ENCODE measurements at regions not wholly inside any gene's neighbourhood (a gene's known extent, or its start where the extent isn't known, plus 50 kb on each side); places are given as distances from the start of the nearest gene placed in this dataset.

GRCh38 chr21:27426196-27426595, 459.3 kb upstream of the ADAMTS5 start:
- Histone ChIP-seq H3K4me3 (ENCODE audit: low read depth in 2 of 2, low read length in 2 of 2) (no peak overlapping the region), H3K27ac (ENCODE audit: low read length) (no peak overlapping the region), H3K4me1 (ENCODE audit: control insufficient read depth, insufficient read depth, low read length) (no peaks in the 10 kb centered on the region), H3K9me3 (ENCODE audit: control insufficient read depth, insufficient read depth, low read depth, low read length) (no peaks in the 10 kb centered on the region), H3K36me3 (ENCODE audit: control insufficient read depth, insufficient read depth, low read length) (no peaks in the 10 kb centered on the region), H3K27me3 (ENCODE audit: control insufficient read depth, insufficient read depth, low read length) (no peaks in the 10 kb centered on the region)
- intact Hi-C loops (cut with micrococcal nuclease; ENCODE audit: unreplicated experiment): no loop called here
- no TSS peak for BruUV-seq (replicated peaks)
- in situ Hi-C loops (cut with HindIII; ENCODE audit: low pct_unique_long_range_greater_than_20kb, low sequenced_read_pairs): no loop called here
- ChIA-PET CTCF (no interaction called here), POLR2A (no interaction called here)
- no peak for TF ChIP-seq REST (IDR thresholded peaks at IDR 0.05; ENCODE audit: insufficient read depth in 1 of 2, low read depth in 2 of 2, low read length in 1 of 2)
- no peak for TF ChIP-seq POLR2AphosphoS5 (IDR thresholded peaks at IDR 0.05; ENCODE audit: low read depth, low read length)
- no peak for TF ChIP-seq CTCF (IDR thresholded peaks at IDR 0.05)
- no peak for TF ChIP-seq SIN3A (IDR thresholded peaks at IDR 0.05; ENCODE audit: borderline replicate concordance, insufficient read depth, low read depth, low read length)
- no peak for TF ChIP-seq TCF7L2 (IDR thresholded peaks at IDR 0.05; ENCODE audit: low read depth, low read length)
- DNase-seq (ENCODE audit: low read depth, low spot score) (no peak), ATAC-seq (no peak)

GRCh38 chr21:27425574-27425973, 458.7 kb upstream of the ADAMTS5 start:
- TF ChIP-seq TCF7L2 (IDR thresholded peaks at IDR 0.05; ENCODE audit: low read depth, low read length): no peak
- TF ChIP-seq REST (IDR thresholded peaks at IDR 0.05; ENCODE audit: insufficient read depth in 1 of 2, low read depth in 2 of 2, low read length in 1 of 2): no peak
- no peak for TF ChIP-seq CTCF (IDR thresholded peaks at IDR 0.05)
- no peak for TF ChIP-seq SIN3A (IDR thresholded peaks at IDR 0.05; ENCODE audit: borderline replicate concordance, insufficient read depth, low read depth, low read length)
- no peak for TF ChIP-seq POLR2AphosphoS5 (IDR thresholded peaks at IDR 0.05; ENCODE audit: low read depth, low read length)
- DNase-seq (ENCODE audit: low read depth, low spot score) (no peak), ATAC-seq (no peak)
- no peaks in the 10 kb centered on the region for H3K9me3 ChIP-seq (ENCODE audit: control insufficient read depth, insufficient read depth, low read depth, low read length)
- in situ Hi-C loops (cut with HindIII; ENCODE audit: low pct_unique_long_range_greater_than_20kb, low sequenced_read_pairs) (no loop called here), intact Hi-C loops (cut with micrococcal nuclease; ENCODE audit: unreplicated experiment) (no loop called here)
- CTCF ChIA-PET: no interaction called here
- H3K36me3 ChIP-seq (ENCODE audit: control insufficient read depth, insufficient read depth, low read length): no peaks in the 10 kb centered on the region
- no peaks in the 10 kb centered on the region for H3K4me1 ChIP-seq (ENCODE audit: control insufficient read depth, insufficient read depth, low read length)
- POLR2A ChIA-PET: no interaction called here
- BruUV-seq (replicated peaks): no TSS peak
- H3K4me3 ChIP-seq (ENCODE audit: low read depth in 2 of 2, low read length in 2 of 2): no peak overlapping the region
- no peaks in the 10 kb centered on the region for H3K27me3 ChIP-seq (ENCODE audit: control insufficient read depth, insufficient read depth, low read length)
- no peak overlapping the region for H3K27ac ChIP-seq (ENCODE audit: low read length)
